Ishikawa (cell line): ENCODE measurements at regions not wholly inside any gene's neighbourhood (a gene's known extent, or its start where the extent isn't known, plus 50 kb on each side); places are given as distances from the start of the nearest gene placed in this dataset.

Experiments used
- CEBPB ChIP-seq: IDR thresholded peaks from 2 replicates; pipeline ENCODE4 v1.6.1; 2012
- CREB1 ChIP-seq: IDR thresholded peaks from 2 replicates; pipeline ENCODE4 v1.6.1; 2012; ENCODE audit warnings: low read depth
- EGR1 ChIP-seq: IDR thresholded peaks from 2 replicates; pipeline ENCODE4 v1.6.1; 2012
- EP300 ChIP-seq: IDR thresholded peaks from 2 replicates; pipeline ENCODE4 v1.6.1; 2012; ENCODE audit warnings: borderline replicate concordance
- MAX ChIP-seq: IDR thresholded peaks from 2 replicates; pipeline ENCODE4 v1.6.1; 2012
- RAD21 ChIP-seq: IDR thresholded peaks from 2 replicates; pipeline ENCODE4 v1.6.1; 2012; ENCODE audit warnings: low read depth
- REST ChIP-seq: IDR thresholded peaks from 2 replicates; pipeline ENCODE4 v1.6.1; 2012; ENCODE audit warnings: low read depth, mild to moderate bottlenecking
- TAF1 ChIP-seq: IDR thresholded peaks from 2 replicates; pipeline ENCODE4 v1.6.1; 2012; ENCODE audit warnings: low read depth, mild to moderate bottlenecking
- TCF12 ChIP-seq: IDR thresholded peaks from 2 replicates; pipeline ENCODE4 v1.6.1; 2012; ENCODE audit warnings: low read depth
- TEAD4 ChIP-seq: IDR thresholded peaks from 2 replicates; pipeline ENCODE4 v1.6.1; 2012
- YY1 ChIP-seq: IDR thresholded peaks from 2 replicates; pipeline ENCODE4 v1.6.1; 2012; ENCODE audit warnings: low read depth
- ZBTB7A ChIP-seq: IDR thresholded peaks from 2 replicates; pipeline ENCODE4 v1.6.1; 2012; ENCODE audit warnings: low read depth

GRCh38 chr4:162782096-162782777 is 384.5 kb downstream of the NAF1 start:
- TF ChIP-seq TCF12 (no peak), CEBPB (no peak), YY1 (no peak), EP300 (no peak), REST (no peak), EGR1 (no peak), ZBTB7A (no peak), CREB1 (no peak), TAF1 (no peak), TEAD4 (no peak), RAD21 (no peak), MAX (no peak)
